Neuronal stem cell (in vitro differentiated cells): ENCODE measurements at regions not wholly inside any gene's neighbourhood (a gene's known extent, or its start where the extent isn't known, plus 50 kb on each side); places are given as distances from the start of the nearest gene placed in this dataset.
A peak's percentile ranks its signal among the peaks of the same experiment; 100 is the strongest.

ENCODE experiments used
- DNase-seq: peaks from one replicate; pipeline ENCODE4 v3.0.0-alpha.2; 2013; ENCODE audit warnings: low spot score
- H2AFZ ChIP-seq: one replicate; pipeline ENCODE4 v1.6.1; 2013; ENCODE audit warnings: mild to moderate bottlenecking, low read length, inconsistent platforms
- H2AK5ac ChIP-seq: 2 replicates; pipeline ENCODE4 v1.6.1; 2013; ENCODE audit warnings: low read depth, mild to moderate bottlenecking, inconsistent platforms, low read length, moderate library complexity, mixed read lengths
- H2BK120ac ChIP-seq: 2 replicates; pipeline ENCODE4 v1.6.1; 2013; ENCODE audit warnings: low read depth, mild to moderate bottlenecking, inconsistent platforms, low read length, moderate library complexity, mixed read lengths
- H2BK12ac ChIP-seq: one replicate; pipeline ENCODE4 v1.6.1; 2013; ENCODE audit warnings: low read length, inconsistent platforms
- H2BK15ac ChIP-seq: 2 replicates; pipeline ENCODE4 v1.6.1; 2013; ENCODE audit warnings: mild to moderate bottlenecking, low read length, inconsistent platforms, mixed read lengths
- H2BK5ac ChIP-seq: one replicate; pipeline ENCODE4 v1.6.1; 2013; ENCODE audit warnings: inconsistent platforms, mild to moderate bottlenecking, low read length, moderate library complexity
- H3K14ac ChIP-seq: one replicate; pipeline ENCODE4 v1.6.1; 2013; ENCODE audit warnings: low read length, inconsistent platforms
- H3K18ac ChIP-seq: 2 replicates; pipeline ENCODE4 v1.6.1; 2013; ENCODE audit warnings: low read length, inconsistent platforms
- H3K23ac ChIP-seq: 2 replicates; pipeline ENCODE4 v1.6.1; 2013; ENCODE audit warnings: low read depth, mild to moderate bottlenecking, mixed read lengths, low read length, inconsistent platforms; ENCODE audit not compliant: poor library complexity
- H3K27ac ChIP-seq: replicated peaks from 3 replicates; pipeline ENCODE4 v1.5.1; 2013; ENCODE audit warnings: low read length, inconsistent platforms
- H3K27me3 ChIP-seq, 3 experiments: 2 replicates each; pipeline ENCODE4 v1.6.1; 2013; ENCODE audit warnings: low read length in 3 of 3, mild to moderate bottlenecking in 2 of 3, inconsistent platforms in 1 of 3, low read depth in 1 of 3, mixed read lengths in 1 of 3, moderate library complexity in 1 of 3; ENCODE audit not compliant: control insufficient read depth in 3 of 3, insufficient read depth in 3 of 3
- H3K36me3 ChIP-seq, 2 donors: replicated peaks in 1 of 2; 2 replicates each; pipeline ENCODE4 v1.6.1; 2013; ENCODE audit warnings: low read length in 2 of 2; ENCODE audit not compliant: control insufficient read depth in 2 of 2, insufficient read depth in 2 of 2
- H3K4ac ChIP-seq: 2 replicates; pipeline ENCODE4 v1.6.1; 2013; ENCODE audit warnings: inconsistent platforms, mild to moderate bottlenecking, low read length, moderate library complexity
- H3K4me1 ChIP-seq, 2 donors: 1 replicate in 1 of 2; 2 replicates in 1 of 2; pipeline ENCODE4 v1.6.1; 2013; ENCODE audit warnings: low read length in 2 of 2, low read depth in 1 of 2; ENCODE audit not compliant: control insufficient read depth in 2 of 2, insufficient read depth in 1 of 2
- H3K4me2 ChIP-seq: one replicate; pipeline ENCODE4 v1.6.1; 2013; ENCODE audit warnings: mild to moderate bottlenecking, low read length, inconsistent platforms; ENCODE audit not compliant: insufficient read depth, poor library complexity, severe bottlenecking
- H3K4me3 ChIP-seq, 2 donors: 2 replicates each; pipeline ENCODE4 v1.5.1; 2013; ENCODE audit warnings: low read length in 2 of 2, mild to moderate bottlenecking in 2 of 2, inconsistent platforms in 1 of 2, moderate library complexity in 1 of 2
- H3K79me1 ChIP-seq: one replicate; pipeline ENCODE4 v1.6.1; 2013; ENCODE audit warnings: low read depth, mild to moderate bottlenecking, inconsistent platforms, low read length, moderate library complexity
- H3K9ac ChIP-seq: one replicate; pipeline ENCODE4 v1.6.1; 2013; ENCODE audit warnings: mild to moderate bottlenecking, low read depth, low read length, inconsistent platforms; ENCODE audit not compliant: poor library complexity
- H3K9me3 ChIP-seq, 2 donors: replicated peaks in 1 of 2; 2 replicates each; pipeline versions ENCODE3 to v1.6.1; 2013; ENCODE audit warnings: low read length in 2 of 2, mild to moderate bottlenecking in 2 of 2, inconsistent platforms in 1 of 2, low read depth in 1 of 2, mixed read lengths in 1 of 2, moderate library complexity in 1 of 2; ENCODE audit not compliant: control insufficient read depth in 2 of 2, insufficient read depth in 1 of 2
- H4K8ac ChIP-seq: one replicate; pipeline ENCODE4 v1.6.1; 2013; ENCODE audit warnings: low read depth, mild to moderate bottlenecking, inconsistent platforms, low read length, moderate library complexity
- H4K91ac ChIP-seq: one replicate; pipeline ENCODE4 v1.6.1; 2013; ENCODE audit warnings: low read length, low read depth, mild to moderate bottlenecking, inconsistent platforms; ENCODE audit not compliant: poor library complexity
- WGBS, 2 donors: extraction: QIAGEN DNeasy Blood & Tissue Kit; methylation state at CpG; one replicate each; pipeline ENCODE4 v1.1.7; 2013; ENCODE audit warnings: missing lambda C conversion rate in 2 of 2, mixed read lengths in 1 of 2; ENCODE audit not compliant: insufficient read length in 2 of 2, insufficient replicate concordance in 1 of 2; ENCODE audit errors: extremely low coverage in 2 of 2; 5-methylcytosine and 5-hydroxymethylcytosine counted together

DNA sequence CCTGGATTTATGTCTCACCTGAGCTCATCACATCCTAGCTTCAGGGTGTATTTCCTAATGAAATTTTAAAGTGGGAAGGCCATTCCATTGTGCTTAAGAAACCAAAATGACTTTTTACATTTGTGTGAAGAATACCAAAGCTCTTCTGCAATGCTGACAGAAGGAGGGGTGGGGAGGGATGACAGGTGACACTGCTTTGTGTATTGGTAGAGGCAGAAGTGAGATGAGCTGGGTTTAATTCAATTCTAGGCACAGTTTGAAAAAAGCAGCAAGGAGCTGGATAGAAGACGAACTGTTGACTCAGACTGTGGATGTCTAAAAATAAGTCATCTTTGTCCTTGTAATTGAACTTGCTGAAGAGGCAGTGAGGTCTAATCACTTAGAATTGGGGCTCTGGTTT is 710.3 kb upstream of the KIRREL3 start:
- Histone ChIP-seq H3K9ac (no peak overlapping the region), H2AFZ (no peak overlapping the region), H3K4ac (no peak overlapping the region), H3K36me3 (no peaks in the 10 kb centered on the region), H3K18ac (no peak overlapping the region), H3K4me1 (no peaks in the 10 kb centered on the region), H3K9me3 (no peaks in the 10 kb centered on the region), H3K27me3 (no peaks in the 10 kb centered on the region), H2BK120ac (no peak overlapping the region), H4K91ac (no peak overlapping the region), H3K4me2 (no peak overlapping the region), H2BK12ac (no peak overlapping the region), H3K27ac (no peak overlapping the region), H3K4me3 (no peak overlapping the region), H2AK5ac (no peak overlapping the region), H3K14ac (no peak overlapping the region), H4K8ac (no peak overlapping the region), H3K79me1 (no peaks in the 10 kb centered on the region), H2BK15ac (no peak overlapping the region), H3K23ac (no peak overlapping the region), H2BK5ac (no peak overlapping the region)
- no CpG with 5 or more reads among the region's 1 CpG for WGBS, 2 donors
- no peak for DNase-seq

DNA sequence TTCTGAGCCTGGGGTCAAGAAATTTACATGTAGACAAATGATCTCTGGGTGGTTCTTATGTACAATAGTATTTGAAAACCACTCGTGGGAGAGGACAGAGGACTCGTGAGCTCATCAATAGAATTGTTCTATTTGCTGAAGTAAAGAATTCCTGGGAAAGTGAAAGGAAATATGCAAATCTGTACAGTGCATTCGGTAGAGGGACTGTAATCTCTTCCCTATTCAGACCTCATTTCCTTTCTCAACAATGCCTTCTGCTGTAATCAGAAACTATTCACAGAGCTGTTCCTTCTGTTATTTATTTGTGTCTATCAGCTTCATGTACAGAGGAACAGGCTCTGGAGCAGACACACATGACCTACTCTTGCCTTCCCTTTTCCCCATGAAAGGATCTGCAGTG is 709.4 kb upstream of the KIRREL3 start:
- WGBS, 2 donors: no CpG with 5 or more reads among the region's 3 CpGs
- H2BK12ac ChIP-seq: no peak overlapping the region
- H3K9me3 ChIP-seq: no peaks in the 10 kb centered on the region

DNA sequence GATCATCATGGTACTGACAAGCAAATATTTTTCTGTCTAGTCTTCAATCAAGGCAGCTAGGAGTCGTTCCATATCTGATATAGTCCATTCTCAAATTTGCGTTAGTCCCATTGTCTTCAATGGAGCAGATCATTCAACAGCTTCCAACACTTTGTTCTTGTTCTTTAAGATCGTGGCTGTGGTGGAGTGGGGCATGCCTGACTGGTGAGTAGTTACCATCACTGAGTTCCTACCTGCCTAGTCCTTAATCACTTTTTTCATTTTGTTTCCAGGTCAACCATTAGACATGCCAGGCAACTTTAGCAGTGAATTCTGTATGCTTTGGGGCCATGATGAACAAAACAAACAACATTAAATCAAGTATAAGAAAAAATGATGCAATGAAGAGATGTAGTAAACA is 693.1 kb upstream of the KIRREL3 start:
- no peak overlapping the region for H2AFZ ChIP-seq
- H3K4me3 ChIP-seq: no peak overlapping the region
- no peak overlapping the region for H3K14ac ChIP-seq
- no peak overlapping the region for H2AK5ac ChIP-seq
- no peak for DNase-seq
- H2BK5ac ChIP-seq: no peak overlapping the region
- no peaks in the 10 kb centered on the region for H3K79me1 ChIP-seq
- no peak overlapping the region for H4K91ac ChIP-seq
- no peak overlapping the region for H2BK15ac ChIP-seq
- H3K4me1 ChIP-seq: no peaks in the 10 kb centered on the region
- no peak overlapping the region for H3K4me2 ChIP-seq
- no peak overlapping the region for H3K4ac ChIP-seq
- WGBS, 2 donors: no CpG with 5 or more reads among the region's 3 CpGs
- H3K23ac ChIP-seq: no peak overlapping the region
- H3K36me3 ChIP-seq: no peaks in the 10 kb centered on the region
- H3K9ac ChIP-seq: no peak overlapping the region
- no peak overlapping the region for H2BK12ac ChIP-seq
- peaks cover 0 to 3% of the 10 kb centered on the region in 2 donors for H3K9me3 ChIP-seq
- no peak overlapping the region for H3K27ac ChIP-seq
- H3K18ac ChIP-seq: no peak overlapping the region
- no peaks in the 10 kb centered on the region for H3K27me3 ChIP-seq
- no peak overlapping the region for H4K8ac ChIP-seq
- no peak overlapping the region for H2BK120ac ChIP-seq

More for the DNA sequence above, 709.4 kb upstream of the KIRREL3 start:
- no peaks in the 10 kb centered on the region for H3K27me3 ChIP-seq
- no peak overlapping the region for H4K8ac ChIP-seq
- DNase-seq: no peak
- H2AFZ ChIP-seq: peak overlapping the region; percentile 12
- H3K23ac ChIP-seq: no peak overlapping the region
- H3K14ac ChIP-seq: no peak overlapping the region
- H2BK15ac ChIP-seq: no peak overlapping the region
- H3K79me1 ChIP-seq: no peaks in the 10 kb centered on the region
- no peak overlapping the region for H3K4ac ChIP-seq
- H3K36me3 ChIP-seq: no peaks in the 10 kb centered on the region
- no peak overlapping the region for H3K9ac ChIP-seq
- no peak overlapping the region for H2BK120ac ChIP-seq
- H3K4me1 ChIP-seq: no peaks in the 10 kb centered on the region
- no peak overlapping the region for H3K4me3 ChIP-seq
- no peak overlapping the region for H3K18ac ChIP-seq
- H4K91ac ChIP-seq: no peak overlapping the region
- H3K4me2 ChIP-seq: no peak overlapping the region
- H2BK5ac ChIP-seq: no peak overlapping the region
- H3K27ac ChIP-seq: no peak overlapping the region
- H2AK5ac ChIP-seq: no peak overlapping the region

DNA sequence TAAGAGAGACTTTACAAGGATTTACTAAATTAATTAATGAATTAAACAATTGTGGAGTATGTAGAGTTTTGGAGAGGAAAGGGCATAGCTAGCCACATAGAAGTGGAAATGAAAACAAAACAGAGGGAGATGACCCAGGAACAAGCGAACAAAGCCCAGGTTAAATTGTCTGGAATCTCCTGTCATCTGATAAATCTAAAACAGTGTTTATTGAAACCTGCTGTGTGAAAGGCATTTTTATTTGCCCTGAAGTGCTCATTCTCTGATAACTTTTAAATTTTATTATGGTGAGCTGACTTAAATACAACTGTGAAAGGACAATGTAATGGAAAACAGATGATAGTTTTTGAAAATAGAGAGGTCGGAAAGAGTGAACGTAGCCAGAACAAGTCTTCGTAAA is 682.8 kb upstream of the KIRREL3 start:
- H4K8ac ChIP-seq: no peak overlapping the region
- no peaks in the 10 kb centered on the region for H3K27me3 ChIP-seq
- no peak overlapping the region for H3K18ac ChIP-seq
- no peaks in the 10 kb centered on the region for H3K9me3 ChIP-seq
- no peak overlapping the region for H3K27ac ChIP-seq
- no peak overlapping the region for H2BK120ac ChIP-seq
- H2AK5ac ChIP-seq: no peak overlapping the region
- H2BK15ac ChIP-seq: no peak overlapping the region
- no peaks in the 10 kb centered on the region for H3K36me3 ChIP-seq
- H3K4me3 ChIP-seq: no peak overlapping the region
- no peak for DNase-seq
- no peak overlapping the region for H3K14ac ChIP-seq
- H2BK12ac ChIP-seq: no peak overlapping the region
- H3K23ac ChIP-seq: no peak overlapping the region
- no peak overlapping the region for H3K9ac ChIP-seq
- no CpG with 5 or more reads among the region's 4 CpGs for WGBS, 2 donors
- H2AFZ ChIP-seq: no peak overlapping the region
- H2BK5ac ChIP-seq: no peak overlapping the region
- no peak overlapping the region for H3K4ac ChIP-seq
- no peak overlapping the region for H3K4me2 ChIP-seq
- H3K79me1 ChIP-seq: no peaks in the 10 kb centered on the region
- H3K4me1 ChIP-seq: peaks cover 0 to 8% of the 10 kb centered on the region in 2 donors
- H4K91ac ChIP-seq: no peak overlapping the region
